ENCODE measurements at regions not wholly inside any gene's neighbourhood (a gene's known extent, or its start where the extent isn't known, plus 50 kb on each side); places are given as distances from the start of the nearest gene placed in this dataset.

DNA sequence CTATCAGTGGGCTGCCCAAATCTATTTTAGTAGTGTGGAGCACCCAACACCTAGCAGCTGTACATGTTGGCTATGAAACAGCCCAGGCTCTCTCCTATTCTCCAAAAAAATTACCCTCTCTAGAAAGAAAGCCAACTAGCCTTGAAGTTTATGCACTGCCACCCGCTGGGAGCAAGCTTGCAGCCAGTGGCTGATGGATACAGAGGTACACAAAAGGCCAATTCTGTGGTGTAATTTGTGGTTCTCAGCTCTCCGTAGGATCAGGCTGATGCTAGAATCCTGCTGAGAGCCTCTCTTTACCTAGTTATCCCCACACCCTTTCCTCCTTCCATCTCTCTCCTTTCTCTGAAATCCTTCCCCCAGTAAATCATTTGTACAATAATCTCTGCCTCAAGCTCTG is 1120.7 kb downstream of the DIAPH3 start:
- peaks cover 0 to 2% (median 0%) of the 10 kb centered on the region in 4 donors for H3K27me3 ChIP-seq (ENCODE audit: control insufficient read depth in 4 of 4, insufficient read depth in 4 of 4, low read length in 3 of 4)
- no peaks in the 10 kb centered on the region for H3K9me3 ChIP-seq (ENCODE audit: control insufficient read depth in 4 of 4, low read length in 3 of 4)
- 54% methylated on average over 2 of the region's 2 CpGs for WGBS
- no peak overlapping the region for H3K4me3 ChIP-seq (ENCODE audit: low read depth in 1 of 3, low read length in 3 of 3)
- no peak overlapping the region for H3K27ac ChIP-seq (ENCODE audit: low read depth in 1 of 2, low read length in 2 of 2)
- H3K36me3 ChIP-seq (ENCODE audit: control insufficient read depth in 4 of 4, insufficient read depth in 3 of 4, low read depth in 1 of 4, low read length in 3 of 4): no peaks in the 10 kb centered on the region
- TF ChIP-seq RAD21 (IDR thresholded peaks at IDR 0.05) (no peak), GABPA (IDR thresholded peaks at IDR 0.05 in 1 of 2, conservative IDR thresholded peaks at IDR 0.05 in 1 of 2) (no peak), HNF4A (conservative IDR thresholded peaks at IDR 0.05) (no peak), NR2F2 (IDR thresholded peaks at IDR 0.05) (no peak), FOXA1 (IDR thresholded peaks at IDR 0.05) (no peak), RXRA (IDR thresholded peaks at IDR 0.05) (no peak), FOXA2 (IDR thresholded peaks at IDR 0.05) (no peak), TAF1 (conservative IDR thresholded peaks at IDR 0.05) (no peak), YY1 (IDR thresholded peaks at IDR 0.05) (no peak), HNF4G (IDR thresholded peaks at IDR 0.05) (no peak), SP1 (IDR thresholded peaks at IDR 0.05) (no peak), EGR1 (IDR thresholded peaks at IDR 0.05; ENCODE audit: low read depth in 2 of 2) (no peak), JUND (IDR thresholded peaks at IDR 0.05) (no peak)
- TF ChIP-seq, protein P1, sequence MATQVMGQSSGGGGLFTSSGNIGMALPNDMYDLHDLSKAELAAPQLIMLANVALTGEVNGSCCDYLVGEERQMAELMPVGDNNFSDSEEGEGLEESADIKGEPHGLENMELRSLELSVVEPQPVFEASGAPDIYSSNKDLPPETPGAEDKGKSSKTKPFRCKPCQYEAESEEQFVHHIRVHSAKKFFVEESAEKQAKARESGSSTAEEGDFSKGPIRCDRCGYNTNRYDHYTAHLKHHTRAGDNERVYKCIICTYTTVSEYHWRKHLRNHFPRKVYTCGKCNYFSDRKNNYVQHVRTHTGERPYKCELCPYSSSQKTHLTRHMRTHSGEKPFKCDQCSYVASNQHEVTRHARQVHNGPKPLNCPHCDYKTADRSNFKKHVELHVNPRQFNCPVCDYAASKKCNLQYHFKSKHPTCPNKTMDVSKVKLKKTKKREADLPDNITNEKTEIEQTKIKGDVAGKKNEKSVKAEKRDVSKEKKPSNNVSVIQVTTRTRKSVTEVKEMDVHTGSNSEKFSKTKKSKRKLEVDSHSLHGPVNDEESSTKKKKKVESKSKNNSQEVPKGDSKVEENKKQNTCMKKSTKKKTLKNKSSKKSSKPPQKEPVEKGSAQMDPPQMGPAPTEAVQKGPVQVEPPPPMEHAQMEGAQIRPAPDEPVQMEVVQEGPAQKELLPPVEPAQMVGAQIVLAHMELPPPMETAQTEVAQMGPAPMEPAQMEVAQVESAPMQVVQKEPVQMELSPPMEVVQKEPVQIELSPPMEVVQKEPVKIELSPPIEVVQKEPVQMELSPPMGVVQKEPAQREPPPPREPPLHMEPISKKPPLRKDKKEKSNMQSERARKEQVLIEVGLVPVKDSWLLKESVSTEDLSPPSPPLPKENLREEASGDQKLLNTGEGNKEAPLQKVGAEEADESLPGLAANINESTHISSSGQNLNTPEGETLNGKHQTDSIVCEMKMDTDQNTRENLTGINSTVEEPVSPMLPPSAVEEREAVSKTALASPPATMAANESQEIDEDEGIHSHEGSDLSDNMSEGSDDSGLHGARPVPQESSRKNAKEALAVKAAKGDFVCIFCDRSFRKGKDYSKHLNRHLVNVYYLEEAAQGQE (IDR thresholded peaks at IDR 0.05): no peak
- TF ChIP-seq, protein P2, sequence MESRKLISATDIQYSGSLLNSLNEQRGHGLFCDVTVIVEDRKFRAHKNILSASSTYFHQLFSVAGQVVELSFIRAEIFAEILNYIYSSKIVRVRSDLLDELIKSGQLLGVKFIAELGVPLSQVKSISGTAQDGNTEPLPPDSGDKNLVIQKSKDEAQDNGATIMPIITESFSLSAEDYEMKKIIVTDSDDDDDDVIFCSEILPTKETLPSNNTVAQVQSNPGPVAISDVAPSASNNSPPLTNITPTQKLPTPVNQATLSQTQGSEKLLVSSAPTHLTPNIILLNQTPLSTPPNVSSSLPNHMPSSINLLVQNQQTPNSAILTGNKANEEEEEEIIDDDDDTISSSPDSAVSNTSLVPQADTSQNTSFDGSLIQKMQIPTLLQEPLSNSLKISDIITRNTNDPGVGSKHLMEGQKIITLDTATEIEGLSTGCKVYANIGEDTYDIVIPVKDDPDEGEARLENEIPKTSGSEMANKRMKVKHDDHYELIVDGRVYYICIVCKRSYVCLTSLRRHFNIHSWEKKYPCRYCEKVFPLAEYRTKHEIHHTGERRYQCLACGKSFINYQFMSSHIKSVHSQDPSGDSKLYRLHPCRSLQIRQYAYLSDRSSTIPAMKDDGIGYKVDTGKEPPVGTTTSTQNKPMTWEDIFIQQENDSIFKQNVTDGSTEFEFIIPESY (IDR thresholded peaks at IDR 0.05): no peak
- TF ChIP-seq, protein P3, sequence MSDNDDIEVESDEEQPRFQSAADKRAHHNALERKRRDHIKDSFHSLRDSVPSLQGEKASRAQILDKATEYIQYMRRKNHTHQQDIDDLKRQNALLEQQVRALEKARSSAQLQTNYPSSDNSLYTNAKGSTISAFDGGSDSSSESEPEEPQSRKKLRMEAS (IDR thresholded peaks at IDR 0.05): no peak
- TF ChIP-seq, protein P4, sequence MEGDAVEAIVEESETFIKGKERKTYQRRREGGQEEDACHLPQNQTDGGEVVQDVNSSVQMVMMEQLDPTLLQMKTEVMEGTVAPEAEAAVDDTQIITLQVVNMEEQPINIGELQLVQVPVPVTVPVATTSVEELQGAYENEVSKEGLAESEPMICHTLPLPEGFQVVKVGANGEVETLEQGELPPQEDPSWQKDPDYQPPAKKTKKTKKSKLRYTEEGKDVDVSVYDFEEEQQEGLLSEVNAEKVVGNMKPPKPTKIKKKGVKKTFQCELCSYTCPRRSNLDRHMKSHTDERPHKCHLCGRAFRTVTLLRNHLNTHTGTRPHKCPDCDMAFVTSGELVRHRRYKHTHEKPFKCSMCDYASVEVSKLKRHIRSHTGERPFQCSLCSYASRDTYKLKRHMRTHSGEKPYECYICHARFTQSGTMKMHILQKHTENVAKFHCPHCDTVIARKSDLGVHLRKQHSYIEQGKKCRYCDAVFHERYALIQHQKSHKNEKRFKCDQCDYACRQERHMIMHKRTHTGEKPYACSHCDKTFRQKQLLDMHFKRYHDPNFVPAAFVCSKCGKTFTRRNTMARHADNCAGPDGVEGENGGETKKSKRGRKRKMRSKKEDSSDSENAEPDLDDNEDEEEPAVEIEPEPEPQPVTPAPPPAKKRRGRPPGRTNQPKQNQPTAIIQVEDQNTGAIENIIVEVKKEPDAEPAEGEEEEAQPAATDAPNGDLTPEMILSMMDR (IDR thresholded peaks at IDR 0.05; ENCODE audit: low read depth, low read length, missing input control): no peak
- TF ChIP-seq, protein P5, sequence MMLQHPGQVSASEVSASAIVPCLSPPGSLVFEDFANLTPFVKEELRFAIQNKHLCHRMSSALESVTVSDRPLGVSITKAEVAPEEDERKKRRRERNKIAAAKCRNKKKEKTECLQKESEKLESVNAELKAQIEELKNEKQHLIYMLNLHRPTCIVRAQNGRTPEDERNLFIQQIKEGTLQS (IDR thresholded peaks at IDR 0.05): no peak
- H3K9ac ChIP-seq (ENCODE audit: low read depth in 1 of 2, low read length in 2 of 2): no peak overlapping the region
- no peaks in the 10 kb centered on the region for H3K4me1 ChIP-seq (ENCODE audit: control insufficient read depth in 4 of 4, insufficient read depth in 4 of 4, low read length in 3 of 4)
- DNase-seq (ENCODE audit: low spot score): no peak
